ENCODE measurements at regions not wholly inside any gene's neighbourhood (a gene's known extent, or its start where the extent isn't known, plus 50 kb on each side); places are given as distances from the start of the nearest gene placed in this dataset.

- H3K36me3 ChIP-seq, result no peaks in the 10 kb centered on the region
Measured at GRCh38 chr4:188691811-188692210, 552.6 kb downstream of the TRIML1 start.

GRCh38 chr4:188695261-188695660, 556.0 kb downstream of the TRIML1 start:
- Histone ChIP-seq H3K36me3 (no peaks in the 10 kb centered on the region), H3K9me3 (no peaks in the 10 kb centered on the region), H3K27me3 (no peaks in the 10 kb centered on the region), H3K4me3 (ENCODE audit: low read depth in 1 of 2, low read length in 1 of 2) (no peak overlapping the region), H3K4me1 (ENCODE audit: control insufficient read depth in 1 of 2, insufficient read depth in 1 of 2, low read depth in 1 of 2, low read length in 1 of 2) (no peaks in the 10 kb centered on the region), H3K27ac (no peak overlapping the region)
- no peak for TF ChIP-seq CTCF (IDR thresholded peaks at IDR 0.05)

More at GRCh38 chr4:188691811-188692210, 552.6 kb downstream of the TRIML1 start:
- Histone ChIP-seq H3K27ac (no peak overlapping the region), H3K4me1 (ENCODE audit: control insufficient read depth in 1 of 2, insufficient read depth in 1 of 2, low read depth in 1 of 2, low read length in 1 of 2) (no peaks in the 10 kb centered on the region), H3K9me3 (peaks cover 5% of the 10 kb centered on the region), H3K27me3 (no peaks in the 10 kb centered on the region), H3K4me3 (ENCODE audit: low read depth in 1 of 2, low read length in 1 of 2) (no peak overlapping the region)
- TF ChIP-seq CTCF (IDR thresholded peaks at IDR 0.05), result no peak

DNA sequence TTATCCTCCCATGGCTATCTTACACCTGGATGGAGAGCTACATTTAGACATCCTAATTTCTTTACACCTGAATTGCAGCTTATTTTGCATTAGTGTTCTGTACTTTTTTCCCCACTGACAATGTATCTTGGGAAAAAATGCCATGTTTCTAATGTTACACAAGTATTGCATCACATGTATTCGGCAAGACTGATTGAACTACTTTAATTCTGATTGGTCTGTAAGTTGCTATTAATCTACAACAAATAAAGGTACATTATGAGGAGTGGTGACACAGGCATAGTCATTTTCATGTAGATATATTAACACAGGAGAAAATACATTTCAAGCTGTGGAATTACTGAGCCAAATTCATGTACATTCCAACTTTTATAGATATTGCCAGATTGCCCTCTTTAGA, 558.0 kb downstream of the TRIML1 start:
- H3K9me3 ChIP-seq, result no peaks in the 10 kb centered on the region
- TF ChIP-seq CTCF (IDR thresholded peaks at IDR 0.05), result no peak
- no peaks in the 10 kb centered on the region for H3K36me3 ChIP-seq
- H3K27me3 ChIP-seq, result no peaks in the 10 kb centered on the region
- H3K4me3 ChIP-seq (ENCODE audit: low read depth in 1 of 2, low read length in 1 of 2), result no peak overlapping the region
- H3K27ac ChIP-seq, result no peak overlapping the region
- H3K4me1 ChIP-seq (ENCODE audit: control insufficient read depth in 1 of 2, insufficient read depth in 1 of 2, low read depth in 1 of 2, low read length in 1 of 2), result no peaks in the 10 kb centered on the region

- no peak for TF ChIP-seq CTCF (IDR thresholded peaks at IDR 0.05)
- H3K36me3 ChIP-seq, result no peaks in the 10 kb centered on the region
- no peak overlapping the region for H3K4me3 ChIP-seq (ENCODE audit: low read depth in 1 of 2, low read length in 1 of 2)
- no peaks in the 10 kb centered on the region for H3K27me3 ChIP-seq
- no peaks in the 10 kb centered on the region for H3K9me3 ChIP-seq
- no peak overlapping the region for H3K27ac ChIP-seq
- no peaks in the 10 kb centered on the region for H3K4me1 ChIP-seq (ENCODE audit: control insufficient read depth in 1 of 2, insufficient read depth in 1 of 2, low read depth in 1 of 2, low read length in 1 of 2)
Measured at GRCh38 chr4:188701952-188702351, 562.7 kb downstream of the TRIML1 start.

DNA sequence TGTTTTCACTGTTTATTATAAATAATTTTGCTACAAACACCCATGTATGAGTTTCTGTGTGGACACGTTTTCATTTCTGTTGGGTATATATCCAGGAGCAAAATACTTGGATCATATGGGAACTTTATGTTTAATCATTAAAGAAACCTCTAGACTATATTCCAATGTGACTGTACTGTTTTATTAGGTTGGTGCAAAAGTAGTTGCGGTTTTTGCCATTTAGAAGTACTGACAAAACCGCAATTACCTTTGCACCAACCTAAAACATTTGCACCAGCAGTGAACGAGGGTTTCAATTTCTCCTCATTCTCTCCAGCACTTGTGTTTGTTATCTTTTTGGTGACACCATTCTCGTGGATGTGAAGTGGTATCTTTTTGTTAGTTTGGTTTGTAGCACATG, 565.0 kb downstream of the TRIML1 start:
- H3K27me3 ChIP-seq, result no peaks in the 10 kb centered on the region
- H3K4me3 ChIP-seq (ENCODE audit: low read depth in 1 of 2, low read length in 1 of 2), result no peak overlapping the region
- no peak for TF ChIP-seq CTCF (IDR thresholded peaks at IDR 0.05)
- H3K9me3 ChIP-seq, result no peaks in the 10 kb centered on the region
- H3K4me1 ChIP-seq (ENCODE audit: control insufficient read depth in 1 of 2, insufficient read depth in 1 of 2, low read depth in 1 of 2, low read length in 1 of 2), result no peaks in the 10 kb centered on the region
- no peak overlapping the region for H3K27ac ChIP-seq
- no peaks in the 10 kb centered on the region for H3K36me3 ChIP-seq

- no peak for TF ChIP-seq CTCF (IDR thresholded peaks at IDR 0.05)
- H3K27me3 ChIP-seq, result no peaks in the 10 kb centered on the region
Measured at GRCh38 chr4:188707036-188707435, 567.8 kb downstream of the TRIML1 start.

More at GRCh38 chr4:188707036-188707435, 567.8 kb downstream of the TRIML1 start:
- H3K4me1 ChIP-seq (ENCODE audit: control insufficient read depth in 1 of 2, insufficient read depth in 1 of 2, low read depth in 1 of 2, low read length in 1 of 2), result no peaks in the 10 kb centered on the region
- no peaks in the 10 kb centered on the region for H3K36me3 ChIP-seq
- no peaks in the 10 kb centered on the region for H3K9me3 ChIP-seq
- H3K27ac ChIP-seq, result no peak overlapping the region
- no peak overlapping the region for H3K4me3 ChIP-seq (ENCODE audit: low read depth in 1 of 2, low read length in 1 of 2)

Data from neutrophil (primary cell).